Motor neuron (in vitro differentiated cells): ENCODE measurements at regions not wholly inside any gene's neighbourhood (a gene's known extent, or its start where the extent isn't known, plus 50 kb on each side); places are given as distances from the start of the nearest gene placed in this dataset.
A peak's percentile ranks its signal among the peaks of the same experiment; 100 is the strongest.

ENCODE experiments used
- ATAC-seq, 8 experiments: fragments of 200-7000 bp; cut with Tn5 transposase; replicated peaks in 6 of 8; 2 replicates each; pipeline ENCODE4 v1.8.0; 2021; ENCODE audit warnings: mild to moderate bottlenecking in 8 of 8, moderate library complexity in 8 of 8
- H3K27ac ChIP-seq, 2 donors: fragments of 250-450 bp; sonication (Bioruptor Pico); 2 replicates each; pipeline ENCODE4 v1.9.0; 2021; ENCODE audit warnings: antibody characterized with exemption in 2 of 2, mild to moderate bottlenecking in 2 of 2, moderate library complexity in 1 of 2
- H3K4me1 ChIP-seq, 2 donors: fragments of 250-450 bp; sonication (Bioruptor Pico); replicated peaks in 1 of 2; 2 replicates each; pipeline ENCODE4 v1.6.1; 2021; ENCODE audit warnings: antibody characterized with exemption in 2 of 2, mild to moderate bottlenecking in 2 of 2, moderate library complexity in 1 of 2
- H3K4me3 ChIP-seq, 5 donors: fragments of 250-450 bp; sonication (Bioruptor Pico); 2 replicates each; pipeline ENCODE4 v1.9.0; 2021; ENCODE audit warnings: antibody characterized with exemption in 5 of 5, mild to moderate bottlenecking in 5 of 5, moderate library complexity in 4 of 5
- WGBS, 10 experiments: fragments of 450-650 bp; shearing (Covaris generic); methylation state at CpG; one replicate each; pipeline ENCODE4 v1.0.0; 2022; 5-methylcytosine and 5-hydroxymethylcytosine counted together
- in situ Hi-C, 9 experiments: fragments of 400-800 bp; cut with MboI; loops; one replicate each; pipeline ENCODE4 v1.15.0; 2021; ENCODE audit warnings: low sequenced_read_pairs in 9 of 9, low pct_unique_long_range_greater_than_20kb in 2 of 9; ENCODE audit not compliant: unreplicated experiment in 9 of 9

GRCh38 chr12:111288771-111289170 lies 80.1 kb downstream of the PHETA1 start:
- in situ Hi-C loops: loop anchor here in 2 of 9 experiments (25.0 kb wide), 1 partner anchor 276 kb away; no protein-coding TSS in a partner anchor
- Histone ChIP-seq H3K27ac (no peak overlapping the region), H3K4me1 (peaks cover 10 to 11% of the 10 kb centered on the region in 2 donors), H3K4me3 (no peak overlapping the region)
- ATAC-seq: no peak
- 28 to 100% (median 98%) methylated on average over 1 to 8 of the region's 10 CpGs; no CpG with 5 or more reads in 5 of the 10 experiments for WGBS, 10 experiments

GRCh38 chr12:111287125-111287900 lies 81.6 kb downstream of the PHETA1 start:
- peak in 2 of 8 experiments; percentile 9 to 33 for ATAC-seq
- 62 to 94% (median 84%) methylated on average over 2 to 31 of the region's 34 CpGs; no CpG with 5 or more reads in 2 of the 10 experiments for WGBS, 10 experiments
- Histone ChIP-seq H3K27ac (no peak overlapping the region), H3K4me1 (peaks cover 10 to 11% of the 10 kb centered on the region in 2 donors), H3K4me3 (no peak overlapping the region)
- in situ Hi-C loops: loop anchor here in 2 of 9 experiments (25.0 kb wide), 1 partner anchor 275 kb away; no protein-coding TSS in a partner anchor

- H3K4me1 ChIP-seq: peaks cover 10 to 11% of the 10 kb centered on the region in 2 donors
- 0 to 39% (median 12%) methylated on average over 1 to 3 of the region's 5 CpGs; no CpG with 5 or more reads in 6 of the 10 experiments for WGBS, 10 experiments
- in situ Hi-C loops: loop anchor here in 2 of 9 experiments (25.0 kb wide), 1 partner anchor 273 kb away; no protein-coding TSS in a partner anchor
- ATAC-seq: peak in 5 of 8 experiments; percentile 61 to 81 (median 75)
- no peak overlapping the region for H3K4me3 ChIP-seq
- H3K27ac ChIP-seq: no peak overlapping the region
Observed at GRCh38 chr12:111285200-111285599, 83.7 kb downstream of the PHETA1 start.

- Histone ChIP-seq H3K27ac (no peak overlapping the region), H3K4me1 (peaks cover 10 to 11% of the 10 kb centered on the region in 2 donors), H3K4me3 (no peak overlapping the region)
- peak in 3 of 8 experiments; percentile 21 to 31 (median 23) for ATAC-seq
- in situ Hi-C loops: loop anchor here in 2 of 9 experiments (25.0 kb wide), 1 partner anchor 272 kb away; no protein-coding TSS in a partner anchor
- 0 to 89% (median 77%) methylated on average over 1 to 8 of the region's 11 CpGs; no CpG with 5 or more reads in 3 of the 10 experiments for WGBS, 10 experiments
Observed at GRCh38 chr12:111284709-111285108, 84.2 kb downstream of the PHETA1 start.

DNA sequence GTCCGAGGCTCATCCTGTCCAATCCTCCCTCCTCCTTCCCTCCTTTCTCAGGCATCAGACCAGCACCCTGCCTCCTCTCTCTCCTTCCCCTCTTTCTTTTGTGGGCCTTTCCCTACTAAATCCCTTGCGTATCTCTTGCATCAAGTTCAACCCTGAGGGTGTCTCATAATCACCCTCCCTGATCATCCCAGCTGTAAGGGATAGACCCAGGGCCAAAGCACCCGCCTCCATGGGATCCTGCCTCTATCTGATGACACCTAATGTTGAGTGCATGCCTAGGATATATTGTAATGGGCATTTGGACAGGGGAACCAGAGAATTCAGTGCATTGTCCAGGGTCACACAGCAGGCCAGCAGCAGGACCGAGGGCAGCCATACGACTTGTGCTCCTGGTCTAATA lies 84.9 kb downstream of the PHETA1 start:
- in situ Hi-C loops: loop anchor here in 2 of 9 experiments (25.0 kb wide), 1 partner anchor 272 kb away; no protein-coding TSS in a partner anchor
- H3K4me1 ChIP-seq: peaks cover 10 to 11% of the 10 kb centered on the region in 2 donors
- 42 to 90% (median 73%) methylated on average over 2 to 3 of the region's 5 CpGs; no CpG with 5 or more reads in 6 of the 10 experiments for WGBS, 10 experiments
- no peak for ATAC-seq
- no peak overlapping the region for H3K4me3 ChIP-seq
- no peak overlapping the region for H3K27ac ChIP-seq

DNA sequence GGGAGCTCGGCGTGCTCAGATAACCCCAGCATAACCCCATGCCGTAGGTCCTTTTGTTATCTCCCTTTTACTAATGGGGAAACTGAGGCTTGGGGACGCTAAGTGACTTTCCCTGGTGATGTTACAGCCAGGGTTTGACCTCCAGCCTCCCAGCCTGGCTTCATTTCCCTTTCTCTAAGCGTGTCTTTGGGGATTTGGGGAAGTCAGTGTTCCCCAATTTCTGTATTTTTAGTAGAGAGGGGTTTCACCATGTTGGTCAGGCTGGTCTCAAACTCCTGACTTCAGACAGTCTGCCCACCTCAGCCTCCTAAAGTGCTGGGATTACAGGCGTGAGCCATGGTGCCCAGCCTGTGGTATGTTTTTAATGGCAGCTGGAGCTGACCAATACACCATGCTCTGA lies 85.4 kb downstream of the PHETA1 start:
- ATAC-seq: no peak
- WGBS, 10 experiments: 0 to 100% (median 84%) methylated on average over 1 to 5 of the region's 6 CpGs; no CpG with 5 or more reads in 5 of the 10 experiments
- Histone ChIP-seq H3K27ac (no peak overlapping the region), H3K4me3 (no peak overlapping the region), H3K4me1 (peaks cover 10 to 11% of the 10 kb centered on the region in 2 donors)
- in situ Hi-C loops: loop anchor here in 2 of 9 experiments (25.0 kb wide), 1 partner anchor 271 kb away; no protein-coding TSS in a partner anchor

- in situ Hi-C loops: loop anchor here in 2 of 9 experiments (25.0 kb wide), 1 partner anchor 265 kb away; no protein-coding TSS in a partner anchor
- no peak overlapping the region for H3K27ac ChIP-seq
- no peak overlapping the region for H3K4me3 ChIP-seq
- ATAC-seq: no peak
- H3K4me1 ChIP-seq: no peaks in the 10 kb centered on the region
- 19 to 100% (median 58%) methylated on average over 1 to 5 of the region's 9 CpGs; no CpG with 5 or more reads in 2 of the 10 experiments for WGBS, 10 experiments
Observed at GRCh38 chr12:111277570-111277969, 91.3 kb downstream of the PHETA1 start.

DNA sequence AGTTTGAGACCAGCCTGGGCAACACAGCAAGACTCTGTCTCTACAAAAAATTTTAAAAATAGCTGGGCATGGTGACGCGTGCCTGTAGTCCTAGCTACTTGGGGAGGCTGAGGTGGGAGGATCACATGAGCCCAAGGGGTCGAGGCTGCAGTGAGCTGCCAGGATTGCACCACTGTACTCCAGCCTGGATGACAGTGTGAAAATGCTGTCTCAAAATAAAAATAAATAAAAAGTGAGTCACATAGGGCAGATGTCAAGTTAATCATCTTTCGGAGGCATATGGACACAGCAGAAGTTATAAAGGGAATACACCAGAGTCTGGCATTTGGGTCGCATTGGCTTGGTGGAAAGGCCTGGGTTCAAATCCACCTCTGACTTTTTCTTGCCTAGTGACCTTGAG lies 92.7 kb downstream of the PHETA1 start:
- in situ Hi-C loops: loop anchor here in 2 of 9 experiments (25.0 kb wide), 1 partner anchor 264 kb away; no protein-coding TSS in a partner anchor
- H3K4me3 ChIP-seq: no peak overlapping the region
- WGBS, 10 experiments: 33 to 100% (median 83%) methylated on average over 1 to 4 of the region's 5 CpGs; no CpG with 5 or more reads in 4 of the 10 experiments
- no peaks in the 10 kb centered on the region for H3K4me1 ChIP-seq
- no peak for ATAC-seq
- H3K27ac ChIP-seq: no peak overlapping the region

DNA sequence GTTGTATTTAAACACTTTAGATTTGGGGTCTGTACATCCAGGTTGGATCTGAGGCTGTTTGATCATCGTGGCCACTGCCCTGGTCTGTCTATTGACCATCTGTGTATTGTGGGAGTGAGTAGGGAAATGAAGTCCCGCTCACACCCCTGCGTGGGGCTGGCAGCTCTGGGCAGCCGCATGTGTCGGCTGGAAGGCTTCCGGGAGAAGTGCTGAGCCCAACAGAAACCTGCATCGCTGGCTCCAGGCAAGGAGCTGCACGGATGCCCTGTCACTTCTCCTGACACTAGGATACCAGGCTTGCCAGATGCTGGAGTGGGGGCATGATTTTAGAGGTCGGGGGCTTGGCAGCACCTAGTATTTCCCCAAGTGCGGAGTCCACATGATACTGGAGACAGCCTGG lies 93.6 kb downstream of the PHETA1 start:
- H3K4me3 ChIP-seq: no peak overlapping the region
- no peak for ATAC-seq
- H3K27ac ChIP-seq: no peak overlapping the region
- WGBS, 10 experiments: 7 to 82% (median 28%) methylated on average over 3 to 7 of the region's 10 CpGs; no CpG with 5 or more reads in 5 of the 10 experiments
- in situ Hi-C loops: loop anchor here in 2 of 9 experiments (25.0 kb wide), 1 partner anchor 263 kb away; no protein-coding TSS in a partner anchor
- H3K4me1 ChIP-seq: peaks cover 3 to 4% of the 10 kb centered on the region in 2 donors

DNA sequence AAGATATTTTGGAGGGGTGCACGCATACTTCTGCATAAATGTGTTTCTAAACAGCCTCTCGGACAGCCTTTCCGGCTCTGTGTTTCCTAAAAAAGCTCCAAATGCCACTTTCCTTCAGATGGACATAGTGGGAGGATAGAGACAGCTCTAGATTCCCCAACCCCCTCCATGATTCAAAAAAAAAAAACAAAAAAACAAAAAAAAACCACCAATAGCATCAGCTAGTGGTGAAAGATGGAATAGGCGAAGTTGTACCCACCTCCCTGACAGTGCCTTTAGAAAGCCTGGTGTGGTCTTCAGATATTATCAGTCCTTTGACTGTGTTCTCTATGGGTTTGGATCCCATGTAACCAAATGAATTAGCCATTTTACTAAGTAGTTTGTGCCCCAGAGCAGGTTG lies 94.1 kb downstream of the PHETA1 start:
- Histone ChIP-seq H3K27ac (no peak overlapping the region), H3K4me1 (peaks cover 8 to 10% of the 10 kb centered on the region in 2 donors)
- peak in 5 of 8 experiments; percentile 13 to 76 (median 42) for ATAC-seq

DNA sequence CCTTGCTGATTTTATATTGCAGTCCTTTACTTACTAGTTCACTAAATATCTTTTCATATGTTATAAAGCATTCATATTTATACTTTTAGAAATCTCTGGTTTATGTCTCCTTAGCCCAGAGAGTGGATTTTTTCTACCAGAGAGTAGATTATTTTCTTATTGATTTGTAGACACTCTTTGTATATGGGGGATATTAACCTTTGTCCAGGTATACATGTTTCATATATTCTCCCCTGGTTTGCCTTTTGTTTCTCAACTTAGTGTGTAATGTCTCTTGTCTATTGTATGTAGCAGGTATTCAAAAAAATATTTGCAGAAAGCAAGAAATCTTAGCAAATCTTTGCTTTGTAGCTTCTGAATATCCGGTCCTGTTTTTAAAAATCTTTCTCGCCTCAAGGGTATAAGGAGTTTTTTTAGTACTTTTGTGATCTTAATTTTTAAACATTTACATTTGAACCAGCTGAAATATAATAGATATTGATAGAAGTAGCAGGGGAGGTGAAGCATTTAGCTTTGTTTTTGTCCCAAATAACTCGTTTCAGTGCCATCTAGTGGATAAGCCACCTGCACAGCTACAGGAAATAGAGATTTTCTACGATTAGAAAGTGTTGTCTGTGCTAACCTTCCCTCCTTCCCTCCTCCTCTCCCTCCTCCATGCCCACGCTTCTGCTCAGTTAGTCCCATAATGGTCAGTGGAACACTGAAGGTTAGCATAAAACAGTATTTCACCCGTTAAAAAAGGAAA lies 97.0 kb downstream of the PHETA1 start:
- 29 to 100% (median 69%) methylated on average over 1 to 6 of the region's 6 CpGs for WGBS, 10 experiments
- peaks cover 12 to 16% of the 10 kb centered on the region in 2 donors for H3K4me1 ChIP-seq
- H3K4me3 ChIP-seq: no peak overlapping the region
- no peak for ATAC-seq
- no peak overlapping the region for H3K27ac ChIP-seq
- in situ Hi-C loops: no loop called here

More for the DNA sequence above, 94.1 kb downstream of the PHETA1 start:
- no peak overlapping the region for H3K4me3 ChIP-seq
- WGBS, 10 experiments: 0 to 91% (median 26%) methylated on average over 1 to 4 of the region's 4 CpGs; no CpG with 5 or more reads in 2 of the 10 experiments
- in situ Hi-C loops: loop anchor here in 2 of 9 experiments (25.0 kb wide), 1 partner anchor 262 kb away; no protein-coding TSS in a partner anchor

DNA sequence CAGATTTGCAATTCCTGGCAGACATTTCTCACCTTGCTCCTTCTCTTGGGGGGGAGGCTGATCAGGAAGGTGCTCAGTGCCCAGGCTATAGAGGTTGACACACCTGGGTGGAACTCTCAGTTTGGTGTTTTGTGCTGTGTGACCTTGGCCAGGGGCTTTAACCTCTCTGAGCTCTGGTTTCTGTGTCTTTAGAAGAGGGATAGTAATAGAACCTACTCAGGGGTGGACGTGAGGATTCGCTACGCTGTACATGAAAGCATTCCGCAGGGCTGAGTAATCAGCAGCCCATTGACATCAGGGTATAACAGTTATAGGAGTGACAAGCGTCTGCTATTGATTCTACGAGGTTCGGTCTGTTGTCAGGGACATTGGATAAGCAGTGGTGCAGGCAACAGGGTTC lies 98.1 kb downstream of the PHETA1 start:
- H3K27ac ChIP-seq: no peak overlapping the region
- H3K4me3 ChIP-seq: no peak overlapping the region
- WGBS, 10 experiments: 0 to 82% (median 51%) methylated on average over 1 to 7 of the region's 7 CpGs; no CpG with 5 or more reads in 4 of the 10 experiments
- peak in 5 of 8 experiments; percentile 22 to 62 (median 48) for ATAC-seq
- peaks cover 12 to 16% of the 10 kb centered on the region in 2 donors for H3K4me1 ChIP-seq
- in situ Hi-C loops: no loop called here
